Endothelial cell of umbilical vein (primary cell): ENCODE measurements at regions not wholly inside any gene's neighbourhood (a gene's known extent, or its start where the extent isn't known, plus 50 kb on each side); places are given as distances from the start of the nearest gene placed in this dataset.

Experiments used
- CTCF ChIP-seq, 2 donors: IDR thresholded peaks; 1 replicate in 1 of 2; 2 replicates in 1 of 2; pipeline ENCODE4 v1.5.1; 2011; ENCODE audit warnings: low read length in 2 of 2, mild to moderate bottlenecking in 2 of 2, moderate library complexity in 2 of 2, control low read depth in 1 of 2, inconsistent platforms in 1 of 2, low read depth in 1 of 2; ENCODE audit not compliant: insufficient read depth in 1 of 2; ENCODE audit errors: extremely low read depth in 1 of 2
- EZH2 ChIP-seq: IDR thresholded peaks from 2 replicates; pipeline ENCODE4 v1.6.1; 2012; ENCODE audit warnings: borderline replicate concordance, low read depth, mild to moderate bottlenecking, moderate library complexity, low read length, inconsistent platforms; ENCODE audit not compliant: severe bottlenecking
- FOS ChIP-seq: IDR thresholded peaks from 2 replicates; pipeline ENCODE4 v1.6.1; 2011; ENCODE audit warnings: mild to moderate bottlenecking, low read length, moderate library complexity, borderline replicate concordance; ENCODE audit not compliant: insufficient read depth
- GATA2 ChIP-seq: IDR thresholded peaks from 2 replicates; pipeline ENCODE4 v1.7.0; 2011; ENCODE audit warnings: low read depth, mild to moderate bottlenecking, moderate library complexity, mixed read lengths, low read length; ENCODE audit not compliant: insufficient read length, insufficient read depth
- JUN ChIP-seq: IDR thresholded peaks from 2 replicates; pipeline ENCODE4 v1.6.1; 2011; ENCODE audit warnings: borderline replicate concordance, low read depth; ENCODE audit not compliant: insufficient read length, insufficient read depth
- MAX ChIP-seq: IDR thresholded peaks from 2 replicates; pipeline ENCODE4 v1.6.1; 2011; ENCODE audit not compliant: insufficient read depth, insufficient read length
- MYC ChIP-seq: IDR thresholded peaks from one replicate; pipeline ENCODE4 v1.6.1; 2011; ENCODE audit warnings: mild to moderate bottlenecking, low read depth, low read length
- POLR2A ChIP-seq: IDR thresholded peaks from 2 replicates; pipeline ENCODE4 v1.6.1; 2012; ENCODE audit warnings: low read depth, mild to moderate bottlenecking, control low read depth, low read length
- POLR2AphosphoS5 ChIP-seq: IDR thresholded peaks from 2 replicates; pipeline ENCODE4 v1.6.1; 2012; ENCODE audit warnings: low read depth, mild to moderate bottlenecking, control low read depth, low read length, moderate library complexity; ENCODE audit not compliant: insufficient read depth

- TF ChIP-seq CTCF (IDR thresholded peaks at IDR 0.05; ENCODE audit: extremely low read depth in 1 of 2, insufficient read depth in 1 of 2, low read depth in 1 of 2, low read length in 2 of 2) (no peak), POLR2AphosphoS5 (no peak), EZH2 (no peak), MAX (no peak), POLR2A (no peak), FOS (no peak), GATA2 (no peak), JUN (no peak), MYC (no peak)
Measured at GRCh38 chr9:89838621-89839020, 233.8 kb downstream of the GADD45G start.
